NOMO-1 treated with DMSO at 0.1 percent for 48 hours (cell line): ENCODE measurements at regions not wholly inside any gene's neighbourhood (a gene's known extent, or its start where the extent isn't known, plus 50 kb on each side); places are given as distances from the start of the nearest gene placed in this dataset.
"Not testable (repeated sequence)": the region's sequence is repeated elsewhere in the genome, so short reads cannot be mapped to it uniquely, and the experiment has no call there.

Source experiments
- DNase-seq: peaks from one replicate; lab custom pipeline; 2025; ENCODE audit not compliant: unreplicated experiment; lab: John Stamatoyannopoulos, UW

DNA sequence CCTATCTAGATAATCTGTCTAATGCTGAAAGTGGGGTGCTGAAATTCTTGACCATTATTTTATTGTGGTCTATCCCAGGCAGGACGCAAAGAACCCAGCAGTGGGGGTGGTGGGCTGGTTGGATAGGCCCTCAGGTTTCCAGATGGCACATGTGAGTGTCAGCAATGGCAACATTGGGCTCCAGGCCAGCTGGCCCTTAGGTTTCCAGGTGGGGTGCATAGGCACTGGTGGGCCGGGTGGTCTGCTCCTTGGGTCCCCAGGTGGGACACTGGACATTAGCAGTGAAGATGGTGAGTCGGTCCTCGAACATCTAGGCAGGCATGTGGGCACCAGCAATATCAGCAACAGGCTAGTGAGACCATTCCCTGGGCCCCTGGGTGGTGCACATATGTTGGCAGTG is 680.3 kb upstream of the ACVR2A start:
- no peak for DNase-seq

DNA sequence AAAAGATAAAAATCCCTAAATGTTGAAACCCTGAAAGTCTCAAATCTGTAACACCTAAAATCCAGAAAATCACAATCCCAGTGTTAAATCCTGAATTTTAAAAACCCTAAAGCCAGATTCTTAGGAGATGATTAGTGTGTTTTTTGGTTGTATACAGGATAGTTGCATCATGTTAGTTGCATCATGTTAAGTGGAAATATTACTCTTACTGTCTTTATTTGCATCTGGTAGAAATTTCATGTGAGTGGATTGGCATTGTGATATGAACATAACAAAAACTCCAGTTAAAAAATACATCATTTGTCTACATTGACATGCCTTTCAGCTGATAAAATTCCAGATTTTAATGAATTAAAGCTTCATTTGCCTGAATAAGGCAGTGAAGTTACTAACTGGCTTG is 683.1 kb upstream of the ACVR2A start:
- no peak for DNase-seq

DNA sequence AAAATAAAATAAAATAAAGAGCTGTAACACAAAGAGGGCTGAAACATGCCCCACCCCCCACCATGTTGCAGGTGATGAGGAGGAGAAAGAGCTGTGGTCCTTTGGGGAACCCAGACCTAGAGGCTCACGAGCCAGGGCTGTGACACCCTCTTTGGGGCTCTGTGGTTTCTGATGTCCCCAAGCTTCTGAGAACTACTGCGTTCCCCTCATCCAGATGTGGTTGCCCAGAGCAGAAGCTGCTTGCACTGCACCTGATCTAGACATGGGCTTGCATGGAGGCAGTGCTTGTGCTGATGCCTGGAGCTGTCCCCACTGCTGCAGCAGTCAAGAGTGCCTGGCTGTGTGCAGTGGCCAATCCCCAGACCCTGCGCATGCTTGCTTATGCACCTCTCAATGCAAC is 687.9 kb upstream of the ACVR2A start:
- no peak for DNase-seq

DNA sequence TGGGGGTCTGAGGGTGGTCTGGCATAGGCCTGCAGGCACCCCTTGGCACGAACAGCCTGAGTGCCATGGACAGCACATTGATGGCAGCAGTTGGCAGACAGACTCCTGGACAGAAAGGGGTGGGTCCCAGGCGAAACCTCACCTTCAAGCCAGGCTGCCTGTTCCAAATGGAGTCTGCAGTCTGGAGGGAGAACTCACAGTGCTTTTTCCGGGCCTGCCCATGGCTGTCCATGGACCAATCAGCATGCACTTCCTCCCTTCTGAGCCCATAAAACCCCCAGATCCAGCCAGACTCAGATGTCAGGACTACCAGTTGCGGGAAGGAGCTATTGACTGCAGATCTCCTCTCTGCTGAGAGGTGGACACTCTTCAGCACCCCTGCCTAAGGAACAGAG is 694.6 kb upstream of the ACVR2A start:
- no peak for DNase-seq

- DNase-seq = no peak
These were observed 695.1 kb upstream of the ACVR2A start for GRCh38 chr2:147149575-147150240.

GRCh38 chr2:147147802-147148201 is 697.0 kb upstream of the ACVR2A start:
- no peak for DNase-seq

DNA sequence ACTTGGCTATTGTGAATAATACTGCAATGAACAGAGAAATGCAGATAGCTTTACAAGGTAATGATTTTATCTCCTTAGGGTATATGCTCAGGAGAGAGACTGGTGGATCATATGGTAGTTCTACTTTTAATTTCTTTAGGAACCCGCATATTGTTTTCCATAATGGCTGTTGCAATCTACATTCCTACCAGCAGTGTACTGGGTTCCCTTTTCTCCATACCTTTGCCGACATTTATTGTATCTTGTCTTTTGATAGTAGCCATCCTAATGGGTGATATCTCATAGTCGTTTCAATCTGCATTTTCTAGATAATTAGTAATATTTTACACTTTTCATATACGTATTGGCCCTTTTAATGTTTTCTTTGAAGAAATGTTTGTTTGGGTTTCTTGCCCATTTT is 702.9 kb upstream of the ACVR2A start:
- no peak for DNase-seq

- not testable (repeated sequence) for DNase-seq
These were observed 705.1 kb upstream of the ACVR2A start for GRCh38 chr2:147139732-147140131.

GRCh38 chr2:147137711-147138110 is 707.1 kb upstream of the ACVR2A start:
- DNase-seq = no peak

GRCh38 chr2:147135376-147135775 is 709.5 kb upstream of the ACVR2A start:
- no peak for DNase-seq

DNA sequence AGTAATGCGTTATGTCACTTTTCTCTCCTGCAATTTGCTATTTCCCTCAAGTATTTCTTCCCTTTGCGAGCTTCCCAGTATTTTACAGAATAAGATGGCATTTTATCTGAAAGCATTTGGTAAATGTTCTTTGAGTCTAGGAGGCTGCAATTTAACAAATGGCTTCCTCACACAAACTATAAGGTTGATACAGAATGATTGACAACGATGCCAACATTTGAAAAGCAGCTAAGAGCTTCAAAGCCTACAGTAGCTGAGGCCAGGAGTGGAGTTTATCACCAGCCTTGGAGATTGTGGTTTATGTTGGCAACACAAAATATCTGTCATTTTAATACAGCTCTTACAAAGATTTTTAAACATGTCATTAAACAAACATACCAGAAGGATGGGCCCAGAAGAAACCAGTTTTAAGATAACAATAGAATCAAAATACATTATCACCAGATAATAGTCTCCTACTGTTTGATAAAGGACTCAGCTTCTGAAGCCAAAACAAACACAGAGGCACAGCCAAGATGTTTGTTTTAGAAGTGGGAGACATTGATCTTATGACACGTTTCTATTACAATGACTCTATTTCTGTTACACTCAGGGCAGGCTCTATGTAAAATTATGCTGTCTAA is 711.4 kb upstream of the ACVR2A start:
- DNase-seq = no peak

DNA sequence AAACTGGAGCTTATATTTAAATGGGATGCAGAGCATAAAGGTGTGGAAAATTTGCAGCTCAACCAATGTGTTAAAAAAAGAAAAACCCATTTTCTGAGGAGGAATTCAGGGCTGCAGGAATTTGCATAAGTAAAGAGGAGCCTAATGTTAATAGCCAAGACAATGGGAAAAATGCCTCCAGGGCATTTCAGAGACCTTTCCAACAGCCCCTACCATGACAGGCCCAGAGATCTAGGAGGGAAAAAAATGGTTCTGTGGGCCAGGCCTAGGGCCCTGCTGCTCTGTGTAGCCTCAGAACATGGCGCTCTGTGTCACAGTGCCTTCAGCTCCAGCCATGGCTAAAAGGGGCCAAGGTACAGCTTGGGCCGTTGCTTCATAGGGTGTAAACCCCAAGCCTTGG is 719.7 kb upstream of the ACVR2A start:
- DNase-seq = no peak

GRCh38 chr2:147122944-147123343 is 721.9 kb upstream of the ACVR2A start:
- DNase-seq = no peak

- DNase-seq = no peak
These were observed 733.9 kb upstream of the ACVR2A start for GRCh38 chr2:147110962-147111361.

- DNase-seq = no peak
These were observed 734.5 kb upstream of the ACVR2A start for GRCh38 chr2:147110317-147110716.

GRCh38 chr2:147109291-147109690 is 735.5 kb upstream of the ACVR2A start:
- DNase-seq = no peak

DNA sequence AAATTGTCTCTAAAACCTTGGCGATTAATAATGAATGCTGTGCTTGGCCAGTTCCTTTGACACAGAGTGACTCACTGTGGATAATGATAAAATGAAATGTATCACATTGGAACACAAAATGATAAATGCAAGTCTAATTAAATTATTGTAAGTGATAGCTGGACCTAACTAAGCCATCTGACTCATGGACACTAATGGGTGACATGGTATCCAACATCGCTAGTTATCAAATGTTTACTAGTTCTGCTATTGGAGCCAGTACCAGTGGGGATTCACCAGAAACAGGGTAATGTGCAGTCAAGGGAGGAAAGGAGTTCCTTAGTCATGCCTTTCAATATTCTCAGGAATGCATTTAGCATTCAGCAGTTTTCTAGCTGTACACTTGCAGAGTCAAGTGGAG is 736.3 kb upstream of the ACVR2A start:
- DNase-seq = no peak

DNA sequence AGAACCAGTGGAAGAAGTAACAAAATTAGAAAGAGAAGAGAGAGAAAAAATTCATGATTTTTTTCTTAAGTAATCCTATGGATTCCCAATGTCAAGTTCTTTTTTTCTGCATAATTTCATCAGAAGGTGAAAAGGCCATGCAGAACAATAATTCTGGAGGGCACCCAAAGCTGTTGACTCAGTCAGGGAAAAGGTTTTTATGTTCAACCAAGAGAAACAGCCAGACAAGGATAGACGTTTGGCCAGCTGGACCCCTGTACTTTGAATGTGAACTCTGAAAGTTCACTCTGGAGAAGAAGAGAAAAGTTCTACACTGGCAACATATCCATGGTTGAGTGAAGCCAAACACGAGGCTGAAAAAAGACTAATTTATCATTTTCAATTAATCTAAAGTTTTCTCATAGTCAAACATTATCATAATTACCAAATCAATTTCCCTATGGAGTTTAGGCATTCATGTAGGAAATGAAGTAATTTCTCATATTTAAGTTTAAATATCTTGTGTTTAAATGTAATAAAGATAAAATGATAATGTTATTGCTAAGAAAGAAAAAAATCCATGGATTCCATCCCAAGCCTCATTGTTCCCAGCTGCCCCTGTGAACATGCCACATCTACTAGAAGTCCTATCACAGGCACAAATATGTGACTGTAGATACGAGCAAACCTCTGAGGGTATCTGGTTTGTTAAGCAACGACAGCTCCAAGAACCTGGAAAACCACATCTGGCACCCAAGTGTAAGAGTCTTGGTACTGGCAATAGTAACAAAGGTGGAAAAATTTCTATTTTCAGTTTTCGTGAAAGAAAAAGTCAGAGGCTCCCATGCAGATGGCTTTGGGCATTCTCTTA is 742.7 kb upstream of the ACVR2A start:
- no peak for DNase-seq

- DNase-seq = no peak
These were observed 744.3 kb upstream of the ACVR2A start for GRCh38 chr2:147100406-147101035.

GRCh38 chr2:147099845-147100244 is 745.0 kb upstream of the ACVR2A start:
- no peak for DNase-seq

DNA sequence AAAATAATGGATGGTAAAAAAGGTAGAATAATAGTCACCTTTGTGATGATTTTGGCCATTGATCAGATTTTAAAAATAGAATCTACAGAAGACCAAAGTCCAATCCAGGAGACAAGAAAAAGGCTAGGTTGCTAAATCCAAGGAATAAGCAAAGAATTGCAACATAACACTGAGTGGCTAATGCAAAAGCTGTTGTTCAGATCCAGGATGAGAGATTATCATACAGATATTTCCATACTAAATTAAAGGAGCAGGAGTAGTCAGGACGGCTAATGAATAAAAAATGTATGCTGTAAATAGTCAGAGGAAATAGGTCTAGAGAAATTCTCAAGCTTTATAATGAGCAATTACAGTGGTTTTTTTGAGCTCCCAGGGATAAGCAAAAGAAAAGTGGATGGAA is 745.9 kb upstream of the ACVR2A start:
- DNase-seq = no peak

DNA sequence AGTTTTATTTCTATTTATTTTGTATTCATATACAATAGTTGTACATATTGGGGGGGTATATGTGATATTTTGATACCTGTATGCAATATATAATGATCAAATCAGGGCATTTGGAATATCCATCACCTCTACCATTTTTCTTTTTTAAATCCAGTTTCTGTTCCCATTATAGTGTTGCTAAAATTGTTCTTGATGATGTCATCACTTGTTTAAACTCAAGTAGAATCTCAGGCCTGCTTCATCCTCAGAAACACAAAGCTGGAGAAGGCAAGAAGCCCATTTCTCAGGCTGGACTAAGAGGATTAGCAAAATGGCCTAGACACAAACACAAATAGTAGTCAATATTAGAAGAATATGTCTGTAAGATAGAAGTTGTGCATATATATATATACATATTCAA is 747.1 kb upstream of the ACVR2A start:
- no peak for DNase-seq
